PC-3 (cell line): ENCODE measurements at regions not wholly inside any gene's neighbourhood (a gene's known extent, or its start where the extent isn't known, plus 50 kb on each side); places are given as distances from the start of the nearest gene placed in this dataset.

Source experiments
- ATAC-seq: fragments of 200-7000 bp; cut with Tn5 transposase; 2 replicates; pipeline ENCODE4 v1.9.1; 2020; ENCODE audit warnings: mild to moderate bottlenecking, moderate library complexity
- BruUV-seq: library from RNA; stranded (reverse); fragments of 400-500 nt; replicated peaks from 2 replicates; lab custom pipeline; 2021; lab: Mats Ljungman, UMichigan
- CTCF ChIA-PET: fragments of 300-600 bp; sonication (Branson Sonifier 250); formaldehyde crosslinking; loops from one replicate; lab custom pipeline; 2022; ENCODE audit warnings: antibody characterized with exemption; lab: Charles Lee
- POLR2A ChIA-PET: fragments of 300-600 bp; sonication (Branson Sonifier 250); formaldehyde crosslinking; loops from one replicate; lab custom pipeline; 2022; ENCODE audit warnings: antibody characterized with exemption; ENCODE audit not compliant: unreplicated experiment; lab: Charles Lee
- DNase-seq: peaks from one replicate; pipeline ENCODE4 v3.0.0-alpha.2; 2015
- H2AFZ ChIP-seq: fragments of 300-600 bp; sonication (generic); 2 replicates; pipeline ENCODE4 v1.6.0; 2016; ENCODE audit warnings: antibody characterized with exemption, low read length
- H3F3A ChIP-seq: fragments of 300-600 bp; sonication (generic); one replicate; pipeline ENCODE4 v1.6.0; 2017; ENCODE audit warnings: antibody characterized with exemption, low read length, control low read depth, mild to moderate bottlenecking; ENCODE audit not compliant: unreplicated experiment
- H3K27ac ChIP-seq: fragments of 300-600 bp; sonication (generic); 2 replicates; pipeline ENCODE4 v1.5.1; 2016; ENCODE audit warnings: mild to moderate bottlenecking, low read length
- H3K27me3 ChIP-seq: fragments of 300-600 bp; sonication (generic); 2 replicates; pipeline ENCODE4 v1.6.1; 2016; ENCODE audit warnings: low read length, mixed read lengths
- H3K36me3 ChIP-seq: fragments of 300-600 bp; sonication (generic); 2 replicates; pipeline ENCODE4 v1.6.1; 2016; ENCODE audit warnings: low read depth, mixed run types, low read length, mixed read lengths
- H3K4me1 ChIP-seq: fragments of 300-600 bp; sonication (generic); 2 replicates; pipeline ENCODE4 v1.5.1; 2016; ENCODE audit warnings: low read length; ENCODE audit not compliant: insufficient read depth
- H3K4me2 ChIP-seq: fragments of 300-600 bp; sonication (generic); 2 replicates; pipeline ENCODE4 v1.6.0; 2016; ENCODE audit warnings: low read length
- H3K4me3 ChIP-seq: fragments of 300-600 bp; sonication (generic); 2 replicates; pipeline ENCODE4 v1.5.1; 2016; ENCODE audit warnings: mild to moderate bottlenecking, low read length, mixed read lengths
- H3K79me2 ChIP-seq: fragments of 300-600 bp; sonication (generic); 2 replicates; pipeline ENCODE4 v1.6.1; 2017; ENCODE audit warnings: low read length, mixed read lengths
- H3K9ac ChIP-seq: fragments of 300-600 bp; sonication (generic); 2 replicates; pipeline ENCODE4 v1.6.0; 2016; ENCODE audit warnings: mild to moderate bottlenecking, low read length
- H3K9me2 ChIP-seq: fragments of 300-600 bp; sonication (generic); replicated peaks from 2 replicates; pipeline ENCODE4 v1.6.1; 2016; ENCODE audit warnings: mixed run types, low read length, mixed read lengths
- H3K9me3 ChIP-seq: fragments of 300-600 bp; sonication (generic); 2 replicates; pipeline ENCODE4 v1.6.1; 2016; ENCODE audit warnings: low read length, mixed read lengths
- H4K20me1 ChIP-seq: fragments of 300-600 bp; sonication (generic); 2 replicates; pipeline ENCODE4 v1.6.1; 2016; ENCODE audit warnings: low read length, mixed read lengths
- CTCF ChIP-seq: fragments of 300-600 bp; sonication (generic); conservative IDR thresholded peaks from 2 replicates; pipeline ENCODE4 v1.5.1; 2017; ENCODE audit warnings: antibody characterized with exemption, low read depth, mild to moderate bottlenecking, low read length
- EZH2 ChIP-seq: fragments of 300-600 bp; sonication (generic); IDR thresholded peaks from one replicate; pipeline ENCODE4 v1.6.1; 2017; ENCODE audit warnings: antibody characterized with exemption, mild to moderate bottlenecking, low read length; ENCODE audit not compliant: unreplicated experiment
- EZH2phosphoT487 ChIP-seq: fragments of 300-600 bp; sonication (generic); IDR thresholded peaks from 2 replicates; pipeline ENCODE4 v1.6.1; 2018; ENCODE audit warnings: mild to moderate bottlenecking, antibody characterized with exemption, low read length, borderline replicate concordance
- intact Hi-C: fragments of 100-400 bp; cut with micrococcal nuclease; formaldehyde crosslinking; loops from 2 replicates; pipeline ENCODE4 v1.9.0; 2023

GRCh38 chr10:28946479-28946878 is 269.2 kb downstream of the BAMBI start:
- peaks cover 19% of the 10 kb centered on the region for H3K4me1 ChIP-seq
- no peak overlapping the region for H3K27ac ChIP-seq
- POLR2A ChIA-PET = no interaction called here
- H3K36me3 ChIP-seq = no peaks in the 10 kb centered on the region
- no peak for ATAC-seq
- H3K4me3 ChIP-seq = no peak overlapping the region
- H3K79me2 ChIP-seq = no peaks in the 10 kb centered on the region
- CTCF ChIA-PET = no interaction called here
- no peak overlapping the region for H2AFZ ChIP-seq
- no peaks in the 10 kb centered on the region for H3K27me3 ChIP-seq
- intact Hi-C loops = no loop called here
- BruUV-seq = no TSS peak
- H3K4me2 ChIP-seq = no peak overlapping the region
- H3K9me2 ChIP-seq = no peaks in the 10 kb centered on the region
- H3K9me3 ChIP-seq = no peaks in the 10 kb centered on the region
- no peaks in the 10 kb centered on the region for H4K20me1 ChIP-seq
- no peaks in the 10 kb centered on the region for H3F3A ChIP-seq
- DNase-seq = peak; percentile 16
- H3K9ac ChIP-seq = no peak overlapping the region
- no peak for TF ChIP-seq EZH2
- no peak for TF ChIP-seq EZH2phosphoT487
- no peak for TF ChIP-seq CTCF

- H3K36me3 ChIP-seq = no peaks in the 10 kb centered on the region
- H3K9me3 ChIP-seq = no peaks in the 10 kb centered on the region
- BruUV-seq = no TSS peak
- no peak overlapping the region for H3K4me3 ChIP-seq
- H3K4me1 ChIP-seq = peaks cover 19% of the 10 kb centered on the region
- no peaks in the 10 kb centered on the region for H3K27me3 ChIP-seq
- no peaks in the 10 kb centered on the region for H3K9me2 ChIP-seq
- no peak overlapping the region for H3K9ac ChIP-seq
- H3K79me2 ChIP-seq = no peaks in the 10 kb centered on the region
- no peaks in the 10 kb centered on the region for H3F3A ChIP-seq
- H2AFZ ChIP-seq = no peak overlapping the region
- no peak for DNase-seq
- no peaks in the 10 kb centered on the region for H4K20me1 ChIP-seq
- intact Hi-C loops = no loop called here
- ATAC-seq = no peak
- no peak overlapping the region for H3K4me2 ChIP-seq
- ChIA-PET CTCF (no interaction called here), POLR2A (no interaction called here)
- TF ChIP-seq EZH2 = no peak
- no peak overlapping the region for H3K27ac ChIP-seq
Measured at GRCh38 chr10:28947171-28947570, 269.9 kb downstream of the BAMBI start.

GRCh38 chr10:28948046-28948445 is 270.7 kb downstream of the BAMBI start:
- Histone ChIP-seq H3K4me3 (no peak overlapping the region), H3K27me3 (no peaks in the 10 kb centered on the region), H3K36me3 (no peaks in the 10 kb centered on the region), H3K4me1 (peaks cover 19% of the 10 kb centered on the region), H3K9ac (no peak overlapping the region), H3K4me2 (no peak overlapping the region), H3K27ac (no peak overlapping the region), H4K20me1 (no peaks in the 10 kb centered on the region), H2AFZ (no peak overlapping the region), H3K9me2 (no peaks in the 10 kb centered on the region), H3F3A (no peaks in the 10 kb centered on the region), H3K79me2 (no peaks in the 10 kb centered on the region), H3K9me3 (no peaks in the 10 kb centered on the region)
- DNase-seq (peak; percentile 57), ATAC-seq (peak; percentile 70)
- ChIA-PET POLR2A (no interaction called here), CTCF (no interaction called here)
- intact Hi-C loops = no loop called here
- no TSS peak for BruUV-seq
- TF ChIP-seq EZH2phosphoT487 (no peak), CTCF (no peak), EZH2 (no peak)
